ENCODE measurements at regions not wholly inside any gene's neighbourhood (a gene's known extent, or its start where the extent isn't known, plus 50 kb on each side); places are given as distances from the start of the nearest gene placed in this dataset.

GRCh38 chr13:111537843-111538499 is 217.5 kb downstream of the TEX29 start:
- H2AFZ ChIP-seq (ENCODE audit: low read length) = no peak overlapping the region
- H3K9ac ChIP-seq (ENCODE audit: low read depth, low read length, poor library complexity, severe bottlenecking) = no peak overlapping the region
- H3K27me3 ChIP-seq (ENCODE audit: insufficient read depth, low read length, poor library complexity, severe bottlenecking) = no peaks in the 10 kb centered on the region
- H3K79me2 ChIP-seq (ENCODE audit: insufficient read depth, low read length) = no peaks in the 10 kb centered on the region
- no peaks in the 10 kb centered on the region for H3F3A ChIP-seq (ENCODE audit: low read depth)
- H3K9me3 ChIP-seq (ENCODE audit: insufficient read depth, low read depth, low read length) = no peaks in the 10 kb centered on the region
- no peak overlapping the region for H3K4me2 ChIP-seq (ENCODE audit: low read depth, low read length, poor library complexity, severe bottlenecking)
- H3K36me3 ChIP-seq (ENCODE audit: insufficient read depth, low read length) = no peaks in the 10 kb centered on the region
- TF ChIP-seq EZH2phosphoT487 (IDR thresholded peaks at IDR 0.05; ENCODE audit: borderline replicate concordance) (no peak), CTCF (conservative IDR thresholded peaks at IDR 0.05; ENCODE audit: low read length) (no peak)
- no peaks in the 10 kb centered on the region for H3K4me1 ChIP-seq (ENCODE audit: insufficient read depth, low read length, poor library complexity, severe bottlenecking)
- no peaks in the 10 kb centered on the region for H3K9me2 ChIP-seq (replicated peaks; ENCODE audit: low read depth, low read length)
- no peak overlapping the region for H3K4me3 ChIP-seq (ENCODE audit: low read length, poor library complexity, severe bottlenecking)
- no peaks in the 10 kb centered on the region for H4K20me1 ChIP-seq (ENCODE audit: insufficient read depth, low read length, poor library complexity, severe bottlenecking)

- Histone ChIP-seq H3K4me1 (ENCODE audit: insufficient read depth, low read length, poor library complexity, severe bottlenecking) (no peaks in the 10 kb centered on the region), H3K27me3 (ENCODE audit: insufficient read depth, low read length, poor library complexity, severe bottlenecking) (no peaks in the 10 kb centered on the region), H3K79me2 (ENCODE audit: insufficient read depth, low read length) (no peaks in the 10 kb centered on the region)
These were observed 218.8 kb downstream of the TEX29 start for GRCh38 chr13:111539252-111539651.

GRCh38 chr13:111539791-111540446 is 219.5 kb downstream of the TEX29 start:
- Histone ChIP-seq H3K36me3 (ENCODE audit: insufficient read depth, low read length) (no peaks in the 10 kb centered on the region), H2AFZ (ENCODE audit: low read length) (no peak overlapping the region), H3K27me3 (ENCODE audit: insufficient read depth, low read length, poor library complexity, severe bottlenecking) (no peaks in the 10 kb centered on the region), H4K20me1 (ENCODE audit: insufficient read depth, low read length, poor library complexity, severe bottlenecking) (no peaks in the 10 kb centered on the region), H3K79me2 (ENCODE audit: insufficient read depth, low read length) (no peaks in the 10 kb centered on the region), H3F3A (ENCODE audit: low read depth) (no peaks in the 10 kb centered on the region), H3K9me3 (ENCODE audit: insufficient read depth, low read depth, low read length) (no peaks in the 10 kb centered on the region), H3K4me3 (ENCODE audit: low read length, poor library complexity, severe bottlenecking) (no peak overlapping the region), H3K9ac (ENCODE audit: low read depth, low read length, poor library complexity, severe bottlenecking) (no peak overlapping the region), H3K4me2 (ENCODE audit: low read depth, low read length, poor library complexity, severe bottlenecking) (no peak overlapping the region), H3K4me1 (ENCODE audit: insufficient read depth, low read length, poor library complexity, severe bottlenecking) (no peaks in the 10 kb centered on the region), H3K9me2 (replicated peaks; ENCODE audit: low read depth, low read length) (no peaks in the 10 kb centered on the region)
- TF ChIP-seq EZH2phosphoT487 (IDR thresholded peaks at IDR 0.05; ENCODE audit: borderline replicate concordance) = no peak
- TF ChIP-seq CTCF (conservative IDR thresholded peaks at IDR 0.05; ENCODE audit: low read length) = no peak

More at GRCh38 chr13:111539252-111539651, 218.8 kb downstream of the TEX29 start:
- H4K20me1 ChIP-seq (ENCODE audit: insufficient read depth, low read length, poor library complexity, severe bottlenecking) = no peaks in the 10 kb centered on the region
- no peak overlapping the region for H3K9ac ChIP-seq (ENCODE audit: low read depth, low read length, poor library complexity, severe bottlenecking)
- no peak overlapping the region for H2AFZ ChIP-seq (ENCODE audit: low read length)
- H3K9me2 ChIP-seq (replicated peaks; ENCODE audit: low read depth, low read length) = no peaks in the 10 kb centered on the region
- H3F3A ChIP-seq (ENCODE audit: low read depth) = no peaks in the 10 kb centered on the region
- no peaks in the 10 kb centered on the region for H3K9me3 ChIP-seq (ENCODE audit: insufficient read depth, low read depth, low read length)
- H3K36me3 ChIP-seq (ENCODE audit: insufficient read depth, low read length) = no peaks in the 10 kb centered on the region
- no peak overlapping the region for H3K4me3 ChIP-seq (ENCODE audit: low read length, poor library complexity, severe bottlenecking)
- no peak for TF ChIP-seq CTCF (conservative IDR thresholded peaks at IDR 0.05; ENCODE audit: low read length)
- TF ChIP-seq EZH2phosphoT487 (IDR thresholded peaks at IDR 0.05; ENCODE audit: borderline replicate concordance) = no peak
- H3K4me2 ChIP-seq (ENCODE audit: low read depth, low read length, poor library complexity, severe bottlenecking) = no peak overlapping the region

Data from Loucy (cell line).